ENCODE measurements at regions not wholly inside any gene's neighbourhood (a gene's known extent, or its start where the extent isn't known, plus 50 kb on each side); places are given as distances from the start of the nearest gene placed in this dataset.

DNA sequence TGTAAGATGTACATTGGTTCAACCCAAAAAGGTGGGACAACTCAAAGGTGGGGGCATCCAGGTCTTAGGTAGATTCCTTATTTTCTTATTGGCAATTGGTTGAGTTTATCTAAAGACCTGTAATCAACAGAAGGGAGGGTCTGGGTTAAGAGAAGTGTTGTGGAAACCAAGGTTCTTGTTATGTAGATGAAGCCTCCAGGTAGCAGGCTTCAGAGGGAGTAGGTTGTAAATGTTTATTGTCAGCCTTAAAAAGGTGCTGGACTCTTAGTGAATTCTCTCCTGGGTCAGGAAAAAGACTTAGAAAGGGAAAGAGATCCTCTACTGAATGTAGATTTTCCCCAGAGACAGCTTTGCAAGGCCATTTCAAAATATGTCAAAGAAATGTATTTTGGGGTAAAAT, 125.3 kb upstream of the NDUFV2 start:
- no peaks in the 10 kb centered on the region for H3K27me3 ChIP-seq (ENCODE audit: insufficient read depth, poor library complexity, severe bottlenecking)
- DNase-seq (ENCODE audit: low read depth in 1 of 2, low spot score in 1 of 2): no peak
- TF ChIP-seq, protein P1, sequence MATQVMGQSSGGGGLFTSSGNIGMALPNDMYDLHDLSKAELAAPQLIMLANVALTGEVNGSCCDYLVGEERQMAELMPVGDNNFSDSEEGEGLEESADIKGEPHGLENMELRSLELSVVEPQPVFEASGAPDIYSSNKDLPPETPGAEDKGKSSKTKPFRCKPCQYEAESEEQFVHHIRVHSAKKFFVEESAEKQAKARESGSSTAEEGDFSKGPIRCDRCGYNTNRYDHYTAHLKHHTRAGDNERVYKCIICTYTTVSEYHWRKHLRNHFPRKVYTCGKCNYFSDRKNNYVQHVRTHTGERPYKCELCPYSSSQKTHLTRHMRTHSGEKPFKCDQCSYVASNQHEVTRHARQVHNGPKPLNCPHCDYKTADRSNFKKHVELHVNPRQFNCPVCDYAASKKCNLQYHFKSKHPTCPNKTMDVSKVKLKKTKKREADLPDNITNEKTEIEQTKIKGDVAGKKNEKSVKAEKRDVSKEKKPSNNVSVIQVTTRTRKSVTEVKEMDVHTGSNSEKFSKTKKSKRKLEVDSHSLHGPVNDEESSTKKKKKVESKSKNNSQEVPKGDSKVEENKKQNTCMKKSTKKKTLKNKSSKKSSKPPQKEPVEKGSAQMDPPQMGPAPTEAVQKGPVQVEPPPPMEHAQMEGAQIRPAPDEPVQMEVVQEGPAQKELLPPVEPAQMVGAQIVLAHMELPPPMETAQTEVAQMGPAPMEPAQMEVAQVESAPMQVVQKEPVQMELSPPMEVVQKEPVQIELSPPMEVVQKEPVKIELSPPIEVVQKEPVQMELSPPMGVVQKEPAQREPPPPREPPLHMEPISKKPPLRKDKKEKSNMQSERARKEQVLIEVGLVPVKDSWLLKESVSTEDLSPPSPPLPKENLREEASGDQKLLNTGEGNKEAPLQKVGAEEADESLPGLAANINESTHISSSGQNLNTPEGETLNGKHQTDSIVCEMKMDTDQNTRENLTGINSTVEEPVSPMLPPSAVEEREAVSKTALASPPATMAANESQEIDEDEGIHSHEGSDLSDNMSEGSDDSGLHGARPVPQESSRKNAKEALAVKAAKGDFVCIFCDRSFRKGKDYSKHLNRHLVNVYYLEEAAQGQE (IDR thresholded peaks at IDR 0.05; ENCODE audit: insufficient replicate concordance, low read depth): no peak
- TF ChIP-seq SPI1 (IDR thresholded peaks at IDR 0.05; ENCODE audit: borderline replicate concordance, low read depth) (no peak), GABPA (IDR thresholded peaks at IDR 0.05; ENCODE audit: low read depth) (no peak), POLR2AphosphoS5 (IDR thresholded peaks at IDR 0.05; ENCODE audit: low read depth) (no peak)
- TF ChIP-seq, protein P2, sequence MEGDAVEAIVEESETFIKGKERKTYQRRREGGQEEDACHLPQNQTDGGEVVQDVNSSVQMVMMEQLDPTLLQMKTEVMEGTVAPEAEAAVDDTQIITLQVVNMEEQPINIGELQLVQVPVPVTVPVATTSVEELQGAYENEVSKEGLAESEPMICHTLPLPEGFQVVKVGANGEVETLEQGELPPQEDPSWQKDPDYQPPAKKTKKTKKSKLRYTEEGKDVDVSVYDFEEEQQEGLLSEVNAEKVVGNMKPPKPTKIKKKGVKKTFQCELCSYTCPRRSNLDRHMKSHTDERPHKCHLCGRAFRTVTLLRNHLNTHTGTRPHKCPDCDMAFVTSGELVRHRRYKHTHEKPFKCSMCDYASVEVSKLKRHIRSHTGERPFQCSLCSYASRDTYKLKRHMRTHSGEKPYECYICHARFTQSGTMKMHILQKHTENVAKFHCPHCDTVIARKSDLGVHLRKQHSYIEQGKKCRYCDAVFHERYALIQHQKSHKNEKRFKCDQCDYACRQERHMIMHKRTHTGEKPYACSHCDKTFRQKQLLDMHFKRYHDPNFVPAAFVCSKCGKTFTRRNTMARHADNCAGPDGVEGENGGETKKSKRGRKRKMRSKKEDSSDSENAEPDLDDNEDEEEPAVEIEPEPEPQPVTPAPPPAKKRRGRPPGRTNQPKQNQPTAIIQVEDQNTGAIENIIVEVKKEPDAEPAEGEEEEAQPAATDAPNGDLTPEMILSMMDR (IDR thresholded peaks at IDR 0.05; ENCODE audit: insufficient read depth, low read length): no peak
- no peak overlapping the region for H3K27ac ChIP-seq (replicated peaks)
- H3K4me3 ChIP-seq (replicated peaks; ENCODE audit: insufficient read depth, low read length): no peak overlapping the region

DNA sequence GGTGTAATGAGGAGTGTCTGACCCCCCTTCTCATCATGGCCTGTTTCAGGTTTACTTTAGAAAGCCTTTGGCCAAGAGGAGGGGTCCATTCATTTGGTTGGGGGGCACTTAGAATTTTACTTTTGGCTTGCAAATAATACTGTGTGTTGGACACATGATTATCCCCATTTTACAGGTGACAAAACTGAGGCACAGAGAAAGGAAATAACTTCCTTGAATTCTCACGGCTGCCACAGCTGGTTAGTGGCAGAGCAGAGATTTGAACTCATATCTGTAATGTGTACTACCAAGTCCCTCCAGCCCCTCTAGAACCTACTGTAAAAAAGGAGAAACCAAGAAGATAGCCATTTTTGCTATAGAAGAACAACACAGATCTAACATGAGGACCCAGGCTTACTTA, 124.8 kb upstream of the NDUFV2 start:
- Histone ChIP-seq H3K27ac (replicated peaks) (no peak overlapping the region), H3K27me3 (ENCODE audit: insufficient read depth, poor library complexity, severe bottlenecking) (no peaks in the 10 kb centered on the region), H3K4me3 (replicated peaks; ENCODE audit: insufficient read depth, low read length) (no peak overlapping the region)
- TF ChIP-seq, protein P2 (IDR thresholded peaks at IDR 0.05; ENCODE audit: insufficient read depth, low read length): no peak
- TF ChIP-seq GABPA (IDR thresholded peaks at IDR 0.05; ENCODE audit: low read depth) (no peak), SPI1 (IDR thresholded peaks at IDR 0.05; ENCODE audit: borderline replicate concordance, low read depth) (no peak)
- TF ChIP-seq, protein P1 (IDR thresholded peaks at IDR 0.05; ENCODE audit: insufficient replicate concordance, low read depth): no peak
- DNase-seq (ENCODE audit: low read depth in 1 of 2, low spot score in 1 of 2): no peak

DNA sequence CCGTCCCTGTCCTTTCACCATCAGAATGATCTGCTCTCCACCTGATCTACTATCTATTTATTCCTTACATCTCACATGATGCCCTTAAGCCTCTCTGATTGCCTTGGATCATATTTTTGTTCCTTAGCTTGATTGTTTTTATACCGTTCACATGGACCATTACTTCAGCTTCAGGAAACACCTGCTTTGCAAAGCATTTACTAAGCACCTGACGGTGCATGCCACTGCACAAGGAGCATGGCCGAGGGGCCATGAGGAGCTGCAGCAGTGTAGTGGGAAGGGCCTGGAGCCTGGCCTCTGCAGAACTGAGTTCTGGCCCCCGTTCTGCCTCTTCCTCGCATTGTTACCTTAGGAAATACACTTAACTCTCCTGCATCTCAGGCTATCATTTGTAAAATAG, 124.1 kb upstream of the NDUFV2 start:
- Histone ChIP-seq H3K27ac (replicated peaks) (no peak overlapping the region), H3K4me3 (replicated peaks; ENCODE audit: insufficient read depth, low read length) (no peak overlapping the region), H3K27me3 (ENCODE audit: insufficient read depth, poor library complexity, severe bottlenecking) (no peaks in the 10 kb centered on the region)
- TF ChIP-seq GABPA (IDR thresholded peaks at IDR 0.05; ENCODE audit: low read depth): no peak
- TF ChIP-seq, protein P2 (IDR thresholded peaks at IDR 0.05; ENCODE audit: insufficient read depth, low read length): no peak
- TF ChIP-seq, protein P1 (IDR thresholded peaks at IDR 0.05; ENCODE audit: insufficient replicate concordance, low read depth): no peak
- TF ChIP-seq POLR2AphosphoS5 (IDR thresholded peaks at IDR 0.05; ENCODE audit: low read depth): no peak
- no peak for TF ChIP-seq SPI1 (IDR thresholded peaks at IDR 0.05; ENCODE audit: borderline replicate concordance, low read depth)
- DNase-seq (ENCODE audit: low read depth in 1 of 2, low spot score in 1 of 2): no peak

All from HL-60 (cell line).